Fibroblast of upper back skin (primary cell): ENCODE measurements at regions not wholly inside any gene's neighbourhood (a gene's known extent, or its start where the extent isn't known, plus 50 kb on each side); places are given as distances from the start of the nearest gene placed in this dataset.

ENCODE experiments used
- DNase-seq: peaks from one replicate; pipeline ENCODE4 v3.0.0-alpha.2; 2013

DNA sequence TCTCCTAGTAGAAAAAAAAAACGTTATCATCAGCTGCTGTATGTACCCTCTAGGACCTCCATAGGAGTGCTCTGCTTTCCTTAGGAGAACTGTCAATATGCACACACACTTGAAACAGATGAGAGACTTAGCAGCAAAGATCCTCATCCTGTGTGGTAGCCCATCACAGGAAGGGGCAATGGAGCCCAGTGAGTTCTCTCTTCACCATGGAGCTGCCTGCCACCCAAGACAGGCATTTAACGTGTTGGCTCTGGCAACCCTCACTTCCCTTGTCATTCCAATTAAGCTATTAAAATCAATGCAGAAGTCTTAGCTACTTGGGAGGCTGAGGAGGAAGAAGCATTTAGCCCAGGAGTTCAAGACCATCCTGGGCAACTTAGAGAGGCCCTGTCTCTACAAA, 64.8 kb upstream of the PLEKHA5 start:
- no peak for DNase-seq

GRCh38 chr12:19065223-19065622, 64.3 kb upstream of the PLEKHA5 start:
- DNase-seq, result no peak

- no peak for DNase-seq
Measured at GRCh38 chr12:19065871-19066270, 63.7 kb upstream of the PLEKHA5 start.

DNA sequence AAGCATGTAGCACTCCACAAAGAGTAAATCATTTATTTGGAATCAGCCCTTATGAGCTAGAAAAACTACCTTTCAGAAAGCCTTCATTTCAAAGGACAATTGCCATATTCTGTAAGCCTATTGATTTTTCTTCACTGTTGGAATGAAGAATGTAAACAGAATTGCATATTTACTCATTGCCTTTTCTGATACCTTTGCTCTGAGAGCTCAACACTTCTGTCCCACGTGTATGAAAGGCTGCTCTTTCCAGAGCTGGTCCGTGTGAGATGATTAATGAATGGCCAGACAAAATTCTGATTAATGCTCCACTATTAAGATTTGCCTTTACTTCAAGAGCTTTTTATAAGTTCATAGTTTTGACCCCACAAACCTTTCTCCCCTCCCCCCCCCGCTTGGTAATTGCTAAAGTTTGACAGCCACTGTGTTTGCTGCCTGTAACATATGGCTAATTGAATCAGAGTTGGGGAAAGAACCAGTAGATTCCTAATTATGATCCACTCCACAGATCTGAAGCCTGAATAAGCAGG, 63.0 kb upstream of the PLEKHA5 start:
- no peak for DNase-seq

GRCh38 chr12:19068137-19068536, 61.4 kb upstream of the PLEKHA5 start:
- peak; percentile 4 for DNase-seq

GRCh38 chr12:19070341-19070740, 59.2 kb upstream of the PLEKHA5 start:
- DNase-seq, result no peak

GRCh38 chr12:19074700-19075099, 54.8 kb upstream of the PLEKHA5 start:
- DNase-seq, result peak; percentile 17

- no peak for DNase-seq
Measured at GRCh38 chr12:19075711-19076340, 53.7 kb upstream of the PLEKHA5 start.
